MM.1S (cell line): ENCODE measurements at regions not wholly inside any gene's neighbourhood (a gene's known extent, or its start where the extent isn't known, plus 50 kb on each side); places are given as distances from the start of the nearest gene placed in this dataset.

Experiments
- EZH2 ChIP-seq: fragments of 300-600 bp; sonication (generic); optimal IDR thresholded peaks from 2 replicates; pipeline ENCODE3; 2017; ENCODE audit warnings: low read depth, mild to moderate bottlenecking, antibody characterized with exemption, low read length, mixed read lengths
- EZH2phosphoT487 ChIP-seq: fragments of 300-600 bp; sonication (generic); IDR thresholded peaks from 2 replicates; pipeline ENCODE4 v1.6.1; 2018; ENCODE audit warnings: antibody characterized with exemption, low read length
- TF ChIP-seq, protein P1 (sequence below): fragments of 300-600 bp; sonication (generic); IDR thresholded peaks from 2 replicates; pipeline ENCODE4 v1.5.1; 2016; ENCODE audit warnings: antibody characterized with exemption, low read length, mixed read lengths

DNA sequence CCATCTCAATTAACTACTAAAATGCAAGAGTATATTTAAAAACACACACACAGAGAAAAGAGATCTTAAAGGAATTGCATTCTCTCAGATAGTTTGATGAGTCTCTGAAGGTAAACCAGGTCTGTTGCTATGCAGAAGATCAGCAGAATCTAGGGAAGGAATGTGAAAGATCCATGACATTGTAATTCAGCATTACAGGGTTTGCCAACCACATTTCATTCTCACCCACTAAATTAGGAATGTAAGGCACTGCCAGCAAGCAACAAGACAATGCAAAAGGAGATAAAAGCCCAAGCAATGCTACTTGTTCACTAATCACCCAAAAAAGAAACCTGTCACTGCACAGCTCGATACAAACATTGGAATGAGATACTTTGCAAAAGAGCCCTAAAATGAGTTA is 106.3 kb downstream of the LRIG3 start:
- no peak for TF ChIP-seq EZH2phosphoT487
- TF ChIP-seq, protein P1, sequence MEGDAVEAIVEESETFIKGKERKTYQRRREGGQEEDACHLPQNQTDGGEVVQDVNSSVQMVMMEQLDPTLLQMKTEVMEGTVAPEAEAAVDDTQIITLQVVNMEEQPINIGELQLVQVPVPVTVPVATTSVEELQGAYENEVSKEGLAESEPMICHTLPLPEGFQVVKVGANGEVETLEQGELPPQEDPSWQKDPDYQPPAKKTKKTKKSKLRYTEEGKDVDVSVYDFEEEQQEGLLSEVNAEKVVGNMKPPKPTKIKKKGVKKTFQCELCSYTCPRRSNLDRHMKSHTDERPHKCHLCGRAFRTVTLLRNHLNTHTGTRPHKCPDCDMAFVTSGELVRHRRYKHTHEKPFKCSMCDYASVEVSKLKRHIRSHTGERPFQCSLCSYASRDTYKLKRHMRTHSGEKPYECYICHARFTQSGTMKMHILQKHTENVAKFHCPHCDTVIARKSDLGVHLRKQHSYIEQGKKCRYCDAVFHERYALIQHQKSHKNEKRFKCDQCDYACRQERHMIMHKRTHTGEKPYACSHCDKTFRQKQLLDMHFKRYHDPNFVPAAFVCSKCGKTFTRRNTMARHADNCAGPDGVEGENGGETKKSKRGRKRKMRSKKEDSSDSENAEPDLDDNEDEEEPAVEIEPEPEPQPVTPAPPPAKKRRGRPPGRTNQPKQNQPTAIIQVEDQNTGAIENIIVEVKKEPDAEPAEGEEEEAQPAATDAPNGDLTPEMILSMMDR = no peak
- no peak for TF ChIP-seq EZH2
